ENCODE measurements at regions not wholly inside any gene's neighbourhood (a gene's known extent, or its start where the extent isn't known, plus 50 kb on each side); places are given as distances from the start of the nearest gene placed in this dataset.

- DNase-seq (ENCODE audit: low read depth) = no peak
Observed at GRCh38 chr21:38709876-38710275, 95.9 kb upstream of the ETS2 start.

- no peak for DNase-seq (ENCODE audit: low read depth)
Observed at GRCh38 chr21:38712071-38712470, 93.7 kb upstream of the ETS2 start.

- DNase-seq (ENCODE audit: low read depth) = no peak
Observed at GRCh38 chr21:38712664-38713063, 93.1 kb upstream of the ETS2 start.

GRCh38 chr21:38714039-38714817, 91.5 kb upstream of the ETS2 start:
- DNase-seq (ENCODE audit: low read depth) = no peak

- no peak for DNase-seq (ENCODE audit: low read depth)
Observed at GRCh38 chr21:38714999-38715398, 90.7 kb upstream of the ETS2 start.

- DNase-seq (ENCODE audit: low read depth) = no peak
Observed at GRCh38 chr21:38716088-38716487, 89.6 kb upstream of the ETS2 start.

GRCh38 chr21:38716942-38717341, 88.8 kb upstream of the ETS2 start:
- no peak for DNase-seq (ENCODE audit: low read depth)

- DNase-seq (ENCODE audit: low read depth) = no peak
Observed at GRCh38 chr21:38718481-38718880, 87.2 kb upstream of the ETS2 start.

- no peak for DNase-seq (ENCODE audit: low read depth)
Observed at GRCh38 chr21:38720074-38720473, 85.7 kb upstream of the ETS2 start.

GRCh38 chr21:38721055-38721454, 84.7 kb upstream of the ETS2 start:
- no peak for DNase-seq (ENCODE audit: low read depth)

- DNase-seq (ENCODE audit: low read depth) = no peak
Observed at GRCh38 chr21:38721958-38722357, 83.8 kb upstream of the ETS2 start.

GRCh38 chr21:38725196-38726157, 80.3 kb upstream of the ETS2 start:
- no peak for DNase-seq (ENCODE audit: low read depth)

GRCh38 chr21:38726482-38726881, 79.2 kb upstream of the ETS2 start:
- DNase-seq (ENCODE audit: low read depth) = no peak

GRCh38 chr21:38729291-38729690, 76.4 kb upstream of the ETS2 start:
- DNase-seq (ENCODE audit: low read depth) = no peak

GRCh38 chr21:38729754-38730379, 75.9 kb upstream of the ETS2 start:
- no peak for DNase-seq (ENCODE audit: low read depth)

- peak; percentile 72 for DNase-seq (ENCODE audit: low read depth)
Observed at GRCh38 chr21:38733972-38734546, 71.7 kb upstream of the ETS2 start.

- no peak for DNase-seq (ENCODE audit: low read depth)
Observed at GRCh38 chr21:38734646-38735365, 70.9 kb upstream of the ETS2 start.

- no peak for DNase-seq (ENCODE audit: low read depth)
Observed at GRCh38 chr21:38735626-38736206, 70.0 kb upstream of the ETS2 start.

GRCh38 chr21:38740090-38740489, 65.6 kb upstream of the ETS2 start:
- no peak for DNase-seq (ENCODE audit: low read depth)

GRCh38 chr21:38741092-38741949, 64.4 kb upstream of the ETS2 start:
- DNase-seq (ENCODE audit: low read depth) = no peak
